HG02642 (cell line): ENCODE measurements at regions not wholly inside any gene's neighbourhood (a gene's known extent, or its start where the extent isn't known, plus 50 kb on each side); places are given as distances from the start of the nearest gene placed in this dataset.

Experiments used
- ATAC-seq: cut with Tn5 transposase; IDR thresholded peaks from one replicate; pipeline ENCODE4 v1.9.1; 2021; ENCODE audit warnings: mild to moderate bottlenecking; ENCODE audit not compliant: unreplicated experiment, poor library complexity

GRCh38 chr1:63033211-63033610 is 249.3 kb downstream of the ATG4C start:
- no peak for ATAC-seq

GRCh38 chr1:63034256-63034655 is 250.3 kb downstream of the ATG4C start:
- ATAC-seq = no peak

DNA sequence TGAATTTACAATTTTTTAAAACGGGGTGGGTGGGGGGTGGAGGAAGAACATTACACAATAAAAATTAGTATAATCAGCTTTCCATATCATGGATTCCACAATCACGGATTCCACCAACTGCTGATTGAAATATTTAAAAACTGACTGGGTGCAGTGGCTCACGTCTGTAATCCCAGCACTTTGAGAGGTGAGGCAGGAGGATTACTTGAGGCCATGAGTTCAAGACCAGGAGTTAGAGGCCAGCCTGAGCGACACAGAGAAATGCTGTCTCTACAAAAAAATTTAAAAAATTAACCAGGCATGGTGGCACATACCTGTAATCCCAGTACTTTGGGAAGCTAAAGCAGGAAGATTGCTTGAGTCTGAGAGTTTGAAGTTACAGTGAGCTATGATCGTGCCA is 254.7 kb downstream of the ATG4C start:
- no peak for ATAC-seq

GRCh38 chr1:63041660-63042059 is 257.7 kb downstream of the ATG4C start:
- ATAC-seq = no peak

GRCh38 chr1:63042278-63042677 is 258.3 kb downstream of the ATG4C start:
- ATAC-seq = no peak

DNA sequence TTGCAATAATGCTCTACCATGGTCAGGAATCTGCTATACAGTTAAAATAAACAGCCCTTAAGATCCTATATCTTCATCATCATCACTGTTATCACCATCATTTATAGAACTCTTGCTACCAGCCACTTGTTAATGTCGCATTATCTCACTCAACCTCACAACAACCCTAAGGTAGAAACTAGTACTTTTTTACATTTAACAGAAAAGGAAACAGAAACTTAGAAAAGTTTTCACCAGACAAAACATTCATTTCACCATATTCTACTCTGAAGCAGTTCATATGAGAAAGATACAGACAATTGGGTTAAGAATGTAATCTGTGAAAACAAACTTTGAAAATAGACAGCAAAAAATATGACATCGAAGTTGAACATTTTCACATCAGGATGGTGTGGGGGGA is 262.6 kb downstream of the ATG4C start:
- ATAC-seq = no peak

- ATAC-seq = no peak
Observed at GRCh38 chr1:63049135-63049534, 265.2 kb downstream of the ATG4C start.

- no peak for ATAC-seq
Observed at GRCh38 chr1:63051356-63051755, 267.4 kb downstream of the ATG4C start.

- no peak for ATAC-seq
Observed at GRCh38 chr1:63051886-63052285, 268.0 kb downstream of the ATG4C start.

- no peak for ATAC-seq
Observed at GRCh38 chr1:63054184-63054583, 268.2 kb upstream of the FOXD3 start.

DNA sequence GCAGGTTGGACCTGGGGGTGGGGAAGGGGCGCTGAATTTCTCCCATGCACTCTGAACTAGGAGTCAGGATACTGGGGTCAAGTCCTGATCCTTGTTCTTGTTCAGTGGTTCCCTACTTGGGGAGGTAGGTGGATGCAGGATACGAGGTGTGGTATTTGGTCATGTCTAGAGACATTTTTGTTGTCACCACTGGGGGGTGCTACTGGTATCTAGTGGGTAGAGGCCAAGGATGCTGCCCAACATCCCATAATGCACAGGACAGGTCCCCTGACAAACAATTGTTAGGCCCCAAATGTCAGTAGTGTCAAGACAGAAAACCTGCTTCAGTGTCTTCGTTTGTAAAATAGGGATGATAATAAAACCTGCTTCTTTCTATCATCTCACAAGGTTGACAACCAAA is 259.0 kb upstream of the FOXD3 start:
- ATAC-seq = no peak

DNA sequence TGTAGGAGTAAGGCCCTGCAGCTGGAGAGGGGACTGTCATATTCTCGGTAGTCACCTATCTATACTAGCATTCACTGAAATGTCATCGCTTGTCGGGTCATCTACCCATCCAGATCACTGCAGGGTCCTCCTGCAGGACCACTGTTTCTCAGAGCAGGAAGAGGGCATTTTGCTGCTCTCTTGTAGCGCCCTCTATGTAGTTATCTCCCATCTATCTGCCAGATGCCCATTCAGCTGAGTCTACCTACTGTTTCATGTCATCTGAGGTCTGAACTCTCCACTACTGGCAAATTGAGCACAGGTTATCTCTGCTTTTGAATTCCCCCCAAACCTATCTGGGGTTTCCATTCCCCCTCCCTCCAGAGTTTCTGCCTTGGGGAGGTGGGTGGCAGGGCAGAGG is 258.2 kb upstream of the FOXD3 start:
- ATAC-seq = no peak

DNA sequence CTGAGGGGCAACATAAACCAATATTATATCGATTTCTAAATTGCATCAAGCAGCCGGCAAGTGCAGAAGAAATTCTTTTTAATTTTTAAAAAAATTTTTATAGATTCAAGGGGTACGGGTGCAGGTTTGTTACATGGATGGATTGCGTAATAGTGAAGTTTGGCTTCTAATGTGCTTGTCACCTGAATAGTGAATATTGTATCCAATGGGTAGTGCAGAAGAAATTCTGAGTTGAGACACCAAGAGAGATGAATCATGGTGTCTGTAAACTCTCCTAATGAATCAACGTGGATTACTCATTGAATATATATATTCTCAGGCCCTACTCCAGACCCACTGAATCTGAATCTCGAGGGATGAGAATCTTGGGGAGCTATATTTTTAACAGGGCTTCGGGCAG is 253.7 kb upstream of the FOXD3 start:
- ATAC-seq = no peak

- ATAC-seq = no peak
Observed at GRCh38 chr1:63069214-63069613, 253.2 kb upstream of the FOXD3 start.

DNA sequence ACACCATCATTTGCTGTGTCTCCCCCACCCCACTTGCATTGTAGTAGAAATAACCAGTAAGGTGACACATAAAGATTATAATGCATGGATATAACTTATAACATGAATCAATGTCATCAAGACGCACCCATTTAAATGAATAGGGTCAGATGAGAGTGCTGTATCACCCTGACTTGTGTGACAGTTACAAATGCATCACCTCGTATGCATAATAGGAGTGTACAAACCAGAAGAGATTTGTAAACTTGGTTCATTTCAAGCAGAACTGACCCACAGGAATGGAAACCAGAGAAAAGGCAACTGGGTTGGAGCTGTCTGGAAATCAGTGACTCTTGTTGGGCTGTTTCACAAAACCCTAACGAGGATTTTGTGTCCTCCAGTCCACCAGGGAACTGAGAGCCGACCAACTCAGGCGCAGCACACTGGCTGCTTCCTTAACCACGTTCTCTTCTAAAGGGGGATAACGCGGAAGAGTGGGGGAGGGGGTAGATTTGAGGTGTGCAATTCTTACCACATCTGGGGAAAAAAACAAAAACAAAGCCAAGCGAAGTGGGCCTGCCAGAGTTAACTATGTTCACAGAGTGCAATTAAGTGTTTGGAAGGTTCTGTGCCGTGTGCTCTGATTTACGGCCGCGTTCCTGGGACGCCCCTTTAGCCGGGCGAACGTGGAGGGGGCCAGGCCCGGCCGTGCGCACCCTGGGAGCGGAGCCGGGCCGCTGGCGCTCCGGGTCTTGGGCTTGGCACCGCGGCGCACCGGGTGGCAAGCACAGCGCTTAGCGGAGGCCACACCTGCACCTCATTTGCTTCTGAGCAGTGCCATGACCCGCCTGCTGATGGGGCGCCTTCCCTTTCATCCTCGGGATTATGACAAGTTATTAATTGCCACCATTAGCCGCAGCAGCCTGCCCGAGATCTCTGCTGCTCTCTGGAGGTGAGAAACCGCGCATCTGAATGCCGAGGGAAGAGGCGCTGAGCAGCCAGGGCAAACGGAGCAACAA is 248.8 kb upstream of the FOXD3 start:
- no peak for ATAC-seq

- ATAC-seq = no peak
Observed at GRCh38 chr1:63074321-63074720, 248.0 kb upstream of the FOXD3 start.

DNA sequence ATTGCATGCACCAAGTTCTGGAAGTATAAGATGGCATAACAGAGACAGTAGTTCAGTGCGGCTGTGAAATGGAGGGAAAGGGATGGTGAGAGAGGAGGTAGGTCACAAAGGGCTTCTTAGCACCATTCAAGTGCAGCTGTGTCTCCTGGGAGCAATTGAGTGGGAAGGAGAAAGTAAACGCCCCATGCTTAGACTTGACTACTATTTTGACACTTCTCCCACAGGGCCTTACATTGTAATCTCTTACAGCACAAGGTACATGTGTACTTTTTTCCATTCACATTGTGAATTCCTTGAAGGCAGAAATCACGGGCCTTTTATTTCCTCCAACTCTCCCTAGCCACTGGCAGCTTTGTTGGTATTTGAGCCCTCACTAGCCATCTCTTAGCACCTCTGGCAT is 239.6 kb upstream of the FOXD3 start:
- no peak for ATAC-seq

DNA sequence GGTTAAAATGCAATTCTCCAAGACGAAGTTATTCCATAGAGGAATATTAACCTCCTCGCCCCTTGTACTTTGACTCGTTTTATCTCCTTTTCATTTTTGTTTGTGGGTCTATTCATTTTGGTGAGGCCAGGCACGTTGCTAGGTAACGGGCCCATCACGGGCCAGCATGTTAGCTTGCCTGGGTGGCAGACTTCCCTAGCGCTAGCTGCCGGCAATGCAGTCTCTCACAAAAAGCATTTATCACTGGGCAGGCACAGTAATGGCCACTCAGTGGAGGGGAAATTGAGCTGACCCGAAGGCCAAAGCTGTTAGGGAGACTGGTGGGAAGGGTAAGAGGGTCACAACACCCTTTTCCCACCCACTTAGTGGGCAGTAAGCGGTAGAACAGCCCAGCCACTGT is 234.4 kb upstream of the FOXD3 start:
- no peak for ATAC-seq

- no peak for ATAC-seq
Observed at GRCh38 chr1:63099188-63099587, 223.2 kb upstream of the FOXD3 start.

GRCh38 chr1:63101336-63101735 is 221.0 kb upstream of the FOXD3 start:
- ATAC-seq = no peak

DNA sequence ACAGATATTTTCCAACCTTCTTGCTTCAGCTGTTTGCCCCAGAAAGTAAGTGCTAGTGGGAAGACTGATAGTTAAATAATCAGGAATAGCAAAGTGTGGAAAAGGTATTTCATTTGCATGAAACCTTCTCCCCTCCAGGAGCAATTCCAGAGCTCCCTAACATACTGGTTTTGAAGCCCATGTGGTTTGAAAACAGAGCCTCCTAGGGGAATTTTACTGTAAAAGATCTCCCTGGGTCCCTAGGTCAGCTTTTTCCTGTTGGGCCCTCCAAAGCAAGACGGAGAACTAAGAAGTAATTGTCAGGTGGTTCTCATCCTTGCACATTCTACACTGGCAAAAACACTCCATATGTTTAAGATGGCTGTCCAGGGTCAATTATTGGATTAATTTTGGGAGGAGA is 218.7 kb upstream of the FOXD3 start:
- ATAC-seq = no peak

DNA sequence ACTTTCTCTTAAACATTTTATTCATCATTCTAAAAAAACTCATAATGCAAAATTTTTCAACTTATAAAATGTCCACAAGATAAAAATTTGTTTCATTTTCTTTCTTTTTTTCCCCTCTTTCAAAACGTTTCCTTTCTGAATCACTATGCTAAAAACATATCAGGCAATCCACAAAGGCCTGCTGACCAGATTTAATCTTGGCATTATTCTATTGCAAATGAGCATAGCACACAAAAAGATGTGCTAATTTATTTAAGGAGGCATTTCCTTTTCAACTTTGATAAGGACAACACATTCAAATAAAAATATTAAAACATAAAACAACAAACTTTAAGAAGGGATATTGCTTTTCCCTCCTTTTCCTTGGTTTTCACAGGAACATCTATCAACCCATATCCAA is 215.3 kb upstream of the FOXD3 start:
- ATAC-seq = no peak
